GM12878 (cell line): ENCODE measurements at regions not wholly inside any gene's neighbourhood (a gene's known extent, or its start where the extent isn't known, plus 50 kb on each side); places are given as distances from the start of the nearest gene placed in this dataset.

Experiments used
- ESRRA ChIP-seq: IDR thresholded peaks from 2 replicates; pipeline ENCODE4 v1.6.1; 2012; ENCODE audit warnings: mild to moderate bottlenecking, low read length, improper control_type of control experiment
- SREBF1 ChIP-seq: IDR thresholded peaks from 2 replicates; pipeline ENCODE4 v1.6.1; 2012; ENCODE audit warnings: mild to moderate bottlenecking, low read length

DNA sequence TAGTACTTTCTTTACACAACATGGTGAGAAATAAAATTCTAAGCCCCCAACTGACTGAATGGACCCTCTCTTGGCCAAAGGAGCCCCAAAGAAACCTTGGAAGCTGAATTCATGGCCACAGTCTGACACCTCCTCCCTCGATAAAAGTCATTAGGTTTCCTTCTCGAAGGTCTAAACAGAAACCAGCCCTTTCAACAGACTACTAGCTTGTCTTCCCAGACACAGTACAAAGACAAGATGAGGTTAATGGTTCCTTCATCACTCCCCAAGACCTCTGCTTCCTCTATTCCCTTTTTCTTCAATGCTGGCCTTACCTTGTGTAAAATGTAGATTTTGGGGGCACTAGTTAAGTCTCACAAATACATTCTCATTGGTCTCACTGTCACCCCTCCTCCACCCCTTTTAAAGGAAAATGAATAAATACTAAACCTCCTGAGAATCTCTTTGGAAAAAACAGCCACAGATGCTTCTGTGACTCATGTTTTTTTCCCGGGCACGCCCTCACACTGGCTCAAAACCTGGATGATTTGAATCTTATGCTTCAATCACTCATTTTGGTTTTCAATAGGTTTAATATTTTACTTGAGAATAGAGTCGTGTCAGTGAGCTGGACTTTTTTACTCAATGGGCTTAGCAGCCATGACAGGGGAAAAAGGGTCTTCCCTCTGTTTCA lies 65.8 kb upstream of the MED4 start:
- TF ChIP-seq SREBF1 (no peak), ESRRA (no peak)
